ENCODE measurements at regions not wholly inside any gene's neighbourhood (a gene's known extent, or its start where the extent isn't known, plus 50 kb on each side); places are given as distances from the start of the nearest gene placed in this dataset.

- TF ChIP-seq REST (IDR thresholded peaks at IDR 0.05; ENCODE audit: borderline replicate concordance in 1 of 2, low read depth in 1 of 2, low read length in 2 of 2) (no peak), ZNF780A (CRISPR knock-in tag; IDR thresholded peaks at IDR 0.05) (no peak), NCOR1 (IDR thresholded peaks at IDR 0.05; ENCODE audit: borderline replicate concordance, low read length) (no peak), ZNF143 (CRISPR knock-in tag; IDR thresholded peaks at IDR 0.05) (no peak)
These were observed 85.0 kb upstream of the DPH6 start for GRCh38 chr15:35630985-35631384.

Data from HepG2 (cell line).